H1 (cell line): ENCODE measurements at regions not wholly inside any gene's neighbourhood (a gene's known extent, or its start where the extent isn't known, plus 50 kb on each side); places are given as distances from the start of the nearest gene placed in this dataset.

Experiments
- CEBPB ChIP-seq: IDR thresholded peaks from 2 replicates; pipeline ENCODE4 v1.6.1; 2012; ENCODE audit warnings: low read depth, low read length
- EZH2 ChIP-seq: fragments of 200-600 bp; sonication (generic); IDR thresholded peaks from 2 replicates; pipeline ENCODE4 v1.7.1; 2012; ENCODE audit warnings: low read depth, mild to moderate bottlenecking, moderate library complexity, low read length, inconsistent platforms; ENCODE audit not compliant: severe bottlenecking
- POLR2AphosphoS5 ChIP-seq: IDR thresholded peaks from 2 replicates; pipeline ENCODE4 v1.6.1; 2011; ENCODE audit warnings: low read depth, low read length
- RXRA ChIP-seq: IDR thresholded peaks from 2 replicates; pipeline ENCODE4 v1.6.1; 2011; ENCODE audit warnings: low read depth, mild to moderate bottlenecking, low read length, moderate library complexity; ENCODE audit not compliant: insufficient read depth
- TF ChIP-seq, protein P1 (sequence below), 3 experiments: IDR thresholded peaks; 1 replicate in 2 of 3; 2 replicates in 1 of 3; pipeline versions ENCODE4 v1.5.1 to v1.6.1; 2011; ENCODE audit warnings: low read length in 3 of 3, mild to moderate bottlenecking in 3 of 3, inconsistent platforms in 2 of 3, low read depth in 1 of 3, moderate library complexity in 1 of 3; ENCODE audit not compliant: insufficient read depth in 1 of 3; ENCODE audit errors: control extremely low read depth in 1 of 3

DNA sequence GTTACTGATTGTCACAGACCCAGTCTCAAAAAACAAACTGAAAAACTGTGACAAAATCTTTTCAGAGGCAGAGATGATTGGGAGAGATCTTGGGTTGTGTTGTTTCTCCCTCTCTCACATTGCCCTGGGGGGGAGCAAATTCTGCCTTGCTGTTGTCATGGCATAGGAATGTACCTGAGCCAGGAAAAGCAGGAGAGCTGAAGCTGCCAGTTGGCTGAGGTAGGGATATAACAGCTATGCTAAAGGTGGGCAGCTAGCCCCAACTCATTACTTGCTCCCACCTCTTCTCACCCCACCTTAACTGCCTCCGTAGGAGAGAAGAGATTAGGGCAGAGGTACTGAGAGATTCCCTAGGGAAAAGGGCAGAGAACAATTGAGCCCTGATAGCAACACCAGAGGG, 299.3 kb downstream of the OSR1 start:
- TF ChIP-seq CEBPB (no peak), POLR2AphosphoS5 (no peak), EZH2 (no peak), RXRA (no peak)
- TF ChIP-seq, protein P1, sequence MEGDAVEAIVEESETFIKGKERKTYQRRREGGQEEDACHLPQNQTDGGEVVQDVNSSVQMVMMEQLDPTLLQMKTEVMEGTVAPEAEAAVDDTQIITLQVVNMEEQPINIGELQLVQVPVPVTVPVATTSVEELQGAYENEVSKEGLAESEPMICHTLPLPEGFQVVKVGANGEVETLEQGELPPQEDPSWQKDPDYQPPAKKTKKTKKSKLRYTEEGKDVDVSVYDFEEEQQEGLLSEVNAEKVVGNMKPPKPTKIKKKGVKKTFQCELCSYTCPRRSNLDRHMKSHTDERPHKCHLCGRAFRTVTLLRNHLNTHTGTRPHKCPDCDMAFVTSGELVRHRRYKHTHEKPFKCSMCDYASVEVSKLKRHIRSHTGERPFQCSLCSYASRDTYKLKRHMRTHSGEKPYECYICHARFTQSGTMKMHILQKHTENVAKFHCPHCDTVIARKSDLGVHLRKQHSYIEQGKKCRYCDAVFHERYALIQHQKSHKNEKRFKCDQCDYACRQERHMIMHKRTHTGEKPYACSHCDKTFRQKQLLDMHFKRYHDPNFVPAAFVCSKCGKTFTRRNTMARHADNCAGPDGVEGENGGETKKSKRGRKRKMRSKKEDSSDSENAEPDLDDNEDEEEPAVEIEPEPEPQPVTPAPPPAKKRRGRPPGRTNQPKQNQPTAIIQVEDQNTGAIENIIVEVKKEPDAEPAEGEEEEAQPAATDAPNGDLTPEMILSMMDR (IDR thresholded peaks at IDR 0.05; ENCODE audit: control extremely low read depth in 1 of 3, insufficient read depth in 1 of 3, low read depth in 1 of 3, low read length in 3 of 3): no peak
